NCI-H446 treated with DMSO at 0.1 percent for 48 hours (cell line): ENCODE measurements at regions not wholly inside any gene's neighbourhood (a gene's known extent, or its start where the extent isn't known, plus 50 kb on each side); places are given as distances from the start of the nearest gene placed in this dataset.

Experiments
- DNase-seq: peaks from one replicate; lab custom pipeline; 2025; lab: John Stamatoyannopoulos, UW

DNA sequence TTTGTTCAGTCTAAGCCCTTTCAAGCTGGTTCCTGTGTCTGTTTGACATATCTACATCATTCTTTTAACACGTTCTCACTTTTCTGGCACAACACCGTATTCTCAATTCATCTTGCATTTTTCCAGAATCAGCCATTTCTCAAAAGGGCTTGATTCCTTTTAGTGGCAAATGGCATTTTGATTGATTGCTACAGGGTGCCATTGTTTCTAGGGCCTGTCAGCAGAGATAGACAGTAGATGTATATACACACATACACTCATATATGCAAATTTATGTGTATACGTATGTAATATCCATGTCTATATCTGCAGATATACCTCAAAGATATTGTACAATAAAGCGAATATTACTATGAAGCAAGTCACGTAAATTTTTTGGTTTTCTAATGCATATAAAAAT lies 367.9 kb upstream of the TNP1 start:
- DNase-seq = no peak

DNA sequence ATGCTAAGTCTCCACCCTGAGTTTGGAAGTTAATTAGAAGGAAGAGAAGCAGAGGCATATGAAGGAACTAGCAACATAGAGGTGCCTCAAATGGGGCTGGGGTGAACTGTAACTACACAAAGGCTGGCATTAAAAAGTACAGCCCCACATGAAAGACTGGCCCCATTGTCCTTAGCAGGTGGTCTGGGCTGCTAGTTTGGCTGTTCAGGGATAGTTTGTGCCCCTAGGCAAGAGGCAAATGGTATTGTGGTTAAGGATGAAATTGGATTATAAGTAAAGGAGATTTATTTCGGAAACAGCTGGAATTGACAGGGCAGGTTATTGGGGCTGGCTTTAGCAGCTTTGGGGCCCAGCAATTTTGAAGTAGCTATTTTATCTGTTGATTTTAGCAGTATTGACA lies 365.7 kb upstream of the TNP1 start:
- DNase-seq = no peak

DNA sequence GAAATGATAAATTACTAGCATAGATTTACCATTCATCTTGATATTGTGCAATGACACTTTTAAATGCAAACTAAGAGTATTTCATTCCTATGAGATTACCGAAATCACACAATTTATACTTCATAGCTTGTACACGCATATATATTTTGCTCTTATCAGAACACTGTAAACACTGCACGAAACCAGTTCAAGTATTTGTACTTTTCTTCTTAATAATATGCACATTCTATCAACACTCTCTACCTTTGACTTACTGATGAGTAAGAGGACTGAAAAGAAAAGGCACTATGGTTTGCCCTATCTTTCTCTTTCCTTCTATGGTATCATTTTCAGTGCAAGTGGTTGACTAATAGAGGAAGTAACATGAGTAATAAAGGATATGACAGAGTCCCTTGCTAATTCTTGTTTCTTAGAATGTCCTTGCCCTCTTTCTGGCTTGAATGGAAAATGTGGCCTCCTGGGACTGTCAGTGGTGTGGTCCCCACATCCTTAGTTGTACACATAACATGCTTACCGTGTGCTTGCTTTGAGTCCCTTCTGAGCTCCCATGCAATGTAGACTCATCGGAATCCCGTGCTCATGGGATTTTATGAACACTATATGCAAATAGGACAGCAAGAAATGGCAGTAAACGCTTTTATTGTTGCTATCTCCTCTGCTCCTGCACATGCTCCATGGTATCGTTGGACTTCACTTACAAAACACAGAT lies 363.5 kb upstream of the TNP1 start:
- no peak for DNase-seq

DNA sequence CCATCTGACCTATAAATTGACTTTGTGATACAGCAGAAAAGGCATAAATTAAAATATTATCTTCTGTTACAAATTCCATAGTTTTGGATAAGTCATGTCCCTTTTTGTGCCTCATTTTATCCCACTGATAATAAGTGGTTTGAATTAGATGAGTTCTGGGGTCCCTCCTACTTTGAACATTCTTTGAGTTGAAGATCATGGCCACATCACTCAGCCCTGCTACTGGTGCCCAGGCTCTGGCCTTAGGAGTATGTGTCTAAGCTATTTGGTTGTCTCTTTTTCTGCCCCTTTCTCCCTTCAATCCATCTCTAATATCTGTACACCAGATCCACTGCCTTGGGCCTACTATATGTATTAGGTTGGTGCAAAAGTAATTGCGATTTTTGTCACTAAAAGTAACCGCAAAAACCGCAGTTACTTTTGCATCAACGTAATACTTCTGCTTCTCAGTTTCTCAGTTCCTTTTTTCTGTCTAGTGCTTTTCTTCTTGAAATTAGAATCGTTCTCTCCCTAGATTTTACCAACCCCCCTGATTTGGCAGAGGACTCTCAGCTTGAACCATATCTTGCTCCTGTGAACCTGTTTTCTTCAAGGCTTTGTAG lies 362.5 kb upstream of the TNP1 start:
- no peak for DNase-seq

DNA sequence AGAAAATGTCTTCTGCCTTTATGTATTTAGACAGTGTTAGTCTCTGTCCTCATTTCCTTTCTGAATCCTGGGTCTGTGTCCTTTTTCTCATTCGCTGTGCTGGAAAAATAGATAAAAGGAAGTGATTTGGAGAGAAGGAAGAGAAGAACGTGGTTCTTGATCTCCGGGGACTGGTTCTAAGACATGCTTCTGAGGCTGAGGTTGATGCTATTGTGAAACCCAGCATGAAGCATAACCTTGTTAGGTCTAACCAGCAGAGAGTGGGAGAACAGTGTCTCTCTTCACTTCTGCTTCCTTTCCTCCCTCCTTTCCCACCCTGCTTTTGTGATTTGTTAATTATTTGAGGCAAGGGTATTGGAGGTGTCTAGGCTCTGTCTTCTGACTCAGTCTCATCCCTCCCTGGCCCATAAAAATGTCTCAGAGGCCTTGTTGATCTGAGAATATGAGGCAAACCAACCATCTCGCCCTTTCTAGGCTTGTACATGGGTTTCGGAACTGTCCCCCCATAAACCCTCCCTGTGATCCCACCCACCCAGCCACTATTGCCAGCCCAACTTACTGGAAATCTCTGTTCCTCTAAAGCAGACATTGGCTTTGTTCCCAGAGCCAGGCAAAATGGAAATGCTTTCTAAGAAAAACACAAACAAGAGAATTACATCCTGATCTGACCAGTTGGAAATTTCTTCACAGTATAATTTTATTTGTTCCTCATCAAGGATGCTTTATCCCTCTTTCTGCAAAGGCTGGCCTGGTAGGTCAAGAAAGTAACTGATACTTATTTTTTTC lies 360.6 kb upstream of the TNP1 start:
- no peak for DNase-seq

DNA sequence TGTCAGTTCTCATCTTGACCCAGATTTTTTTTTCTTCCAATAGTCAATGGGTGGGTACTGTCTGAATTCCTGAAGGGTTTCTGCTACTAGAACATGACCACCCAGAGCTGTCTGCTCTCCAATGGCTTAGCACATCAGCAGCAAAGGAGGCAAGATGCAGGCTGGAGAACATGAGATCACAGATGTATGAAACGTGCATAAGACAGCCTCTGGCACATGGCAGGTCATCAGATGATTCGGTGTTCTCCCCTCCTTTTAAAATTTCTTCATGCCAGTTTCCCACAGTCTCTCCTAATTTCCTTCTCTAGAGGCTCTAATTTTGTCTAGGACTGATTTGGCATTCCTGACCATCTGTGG lies 359.3 kb upstream of the TNP1 start:
- DNase-seq = no peak

DNA sequence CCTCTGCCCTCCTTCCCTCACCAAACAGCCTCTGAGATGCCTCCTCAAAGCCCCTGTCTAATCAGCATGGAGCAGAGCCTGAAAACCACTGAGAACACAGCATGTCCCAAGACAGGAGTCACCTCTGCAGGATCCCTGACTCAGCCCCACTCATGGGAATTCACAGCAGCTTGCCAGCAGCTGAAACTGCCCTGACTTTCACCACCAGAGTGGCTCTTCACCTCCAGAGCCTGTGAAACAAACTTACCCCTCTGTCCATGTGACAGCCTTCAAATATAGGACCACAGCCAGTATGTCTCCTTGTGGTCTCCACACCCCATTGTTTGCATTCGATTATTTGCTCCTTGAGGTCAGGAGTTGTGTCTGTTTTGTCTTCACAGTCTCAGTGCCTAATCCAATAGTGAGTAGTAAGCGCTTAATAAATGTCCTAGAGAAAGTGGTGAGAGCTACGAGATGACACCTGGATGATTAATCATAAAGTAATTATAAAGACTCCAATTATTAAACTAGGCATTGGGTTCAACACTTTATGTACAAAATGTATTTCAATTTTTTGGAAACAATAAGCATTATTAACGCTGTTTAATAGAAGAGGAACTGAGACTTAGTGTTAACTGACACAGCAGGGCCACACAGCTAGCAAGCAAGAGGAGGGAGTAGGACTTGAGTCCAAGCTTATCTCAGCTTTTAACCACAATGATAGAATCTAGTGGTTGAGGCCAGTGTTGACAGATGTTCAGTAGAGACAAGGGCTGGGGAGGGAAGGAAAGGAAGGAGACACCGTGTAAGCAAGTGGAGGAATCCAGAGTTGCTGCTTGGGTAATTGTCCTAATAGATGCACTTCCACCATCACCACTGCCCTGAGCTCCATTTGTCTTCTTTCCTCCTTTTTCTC lies 358.7 kb upstream of the TNP1 start:
- no peak for DNase-seq

DNA sequence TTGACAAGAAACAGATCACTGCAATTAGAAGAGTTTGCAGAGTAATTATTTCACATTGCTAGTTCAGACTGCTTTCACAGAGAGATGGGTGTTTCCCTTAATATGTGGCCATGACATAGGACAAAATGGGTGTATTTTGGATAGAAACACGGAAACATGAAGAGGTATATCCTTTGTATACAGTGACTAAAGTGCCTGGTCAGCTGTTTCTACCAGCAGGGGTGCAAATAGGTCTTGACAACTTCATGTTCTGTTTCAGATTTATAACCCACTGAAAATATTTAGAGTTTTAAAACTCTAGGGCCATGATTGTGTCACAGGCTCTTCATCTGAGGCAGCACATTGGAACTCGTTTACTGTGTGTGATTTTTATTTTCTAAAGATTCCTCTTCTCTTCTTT lies 357.1 kb upstream of the TNP1 start:
- no peak for DNase-seq

DNA sequence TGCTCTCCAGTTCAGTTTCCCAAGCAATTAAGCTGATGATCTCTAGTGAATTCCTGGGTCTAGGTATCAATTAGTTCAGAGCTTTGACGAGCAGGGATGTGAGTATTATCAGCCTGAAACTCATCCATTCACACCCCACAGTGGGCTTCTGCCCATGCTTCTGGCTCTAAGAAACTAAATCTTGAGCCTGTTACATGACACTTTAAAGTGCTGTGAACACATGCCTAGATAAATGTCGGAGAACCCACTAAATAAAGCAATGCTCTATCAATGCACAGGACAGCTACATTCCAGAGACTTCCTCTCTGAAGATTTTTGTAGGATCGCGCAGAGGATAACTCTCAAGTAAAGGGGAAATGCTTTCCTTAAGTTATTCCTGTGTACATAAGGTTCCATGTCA lies 356.5 kb upstream of the TNP1 start:
- DNase-seq = no peak

DNA sequence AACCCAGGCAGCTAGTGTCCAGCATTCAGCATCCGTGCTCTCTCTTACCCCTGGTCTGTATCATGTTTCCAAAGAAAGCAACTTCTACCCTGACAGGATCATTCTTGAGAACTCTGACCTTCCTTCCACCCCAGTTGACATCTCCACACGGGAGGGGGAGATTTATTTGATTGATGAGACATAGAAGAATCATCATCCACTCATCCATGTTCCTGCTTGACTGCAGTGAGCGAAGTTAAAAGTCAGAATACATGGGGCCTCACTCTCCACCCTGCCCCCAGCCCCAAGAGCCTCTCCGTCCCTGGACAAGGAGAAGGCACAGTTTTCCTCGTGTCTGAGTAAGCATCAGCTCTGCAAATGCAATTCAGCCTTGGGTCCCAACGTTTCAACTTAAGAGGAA lies 356.0 kb upstream of the TNP1 start:
- DNase-seq = no peak

DNA sequence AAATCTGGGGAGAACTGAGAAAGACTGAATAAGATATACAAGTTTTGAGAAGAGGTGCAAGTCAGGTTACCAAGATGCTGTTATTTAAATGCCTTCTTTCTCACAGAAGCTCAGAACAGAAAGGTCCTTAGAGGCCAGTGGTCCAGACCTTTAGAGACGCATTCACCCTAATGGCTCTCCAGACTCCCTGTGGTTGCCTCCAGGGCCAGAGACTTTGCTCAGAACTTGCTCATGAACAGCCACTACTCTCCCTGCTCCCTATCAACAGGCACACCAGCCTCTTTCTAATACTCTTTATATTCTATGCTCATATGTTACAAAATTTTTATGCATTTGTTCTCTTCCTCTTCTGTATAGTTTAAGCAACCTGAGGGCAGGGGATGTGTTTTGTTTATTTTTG lies 349.0 kb upstream of the TNP1 start:
- DNase-seq = no peak

DNA sequence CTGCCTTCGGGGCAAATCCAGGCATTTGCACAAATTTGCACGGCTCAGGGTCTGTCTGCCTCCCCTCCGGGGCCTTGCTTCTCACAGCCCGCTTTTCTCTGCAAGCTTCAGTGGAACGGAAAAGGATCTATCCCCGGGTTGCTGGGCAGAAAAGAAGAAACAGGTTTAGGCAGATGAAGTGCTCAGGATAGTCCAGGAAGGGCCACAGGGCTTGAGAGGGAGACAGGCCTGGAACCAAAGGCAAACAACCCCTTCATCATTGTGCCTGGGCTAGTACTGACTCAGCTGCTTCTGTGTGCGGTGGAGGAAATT lies 347.8 kb upstream of the TNP1 start:
- DNase-seq = no peak

DNA sequence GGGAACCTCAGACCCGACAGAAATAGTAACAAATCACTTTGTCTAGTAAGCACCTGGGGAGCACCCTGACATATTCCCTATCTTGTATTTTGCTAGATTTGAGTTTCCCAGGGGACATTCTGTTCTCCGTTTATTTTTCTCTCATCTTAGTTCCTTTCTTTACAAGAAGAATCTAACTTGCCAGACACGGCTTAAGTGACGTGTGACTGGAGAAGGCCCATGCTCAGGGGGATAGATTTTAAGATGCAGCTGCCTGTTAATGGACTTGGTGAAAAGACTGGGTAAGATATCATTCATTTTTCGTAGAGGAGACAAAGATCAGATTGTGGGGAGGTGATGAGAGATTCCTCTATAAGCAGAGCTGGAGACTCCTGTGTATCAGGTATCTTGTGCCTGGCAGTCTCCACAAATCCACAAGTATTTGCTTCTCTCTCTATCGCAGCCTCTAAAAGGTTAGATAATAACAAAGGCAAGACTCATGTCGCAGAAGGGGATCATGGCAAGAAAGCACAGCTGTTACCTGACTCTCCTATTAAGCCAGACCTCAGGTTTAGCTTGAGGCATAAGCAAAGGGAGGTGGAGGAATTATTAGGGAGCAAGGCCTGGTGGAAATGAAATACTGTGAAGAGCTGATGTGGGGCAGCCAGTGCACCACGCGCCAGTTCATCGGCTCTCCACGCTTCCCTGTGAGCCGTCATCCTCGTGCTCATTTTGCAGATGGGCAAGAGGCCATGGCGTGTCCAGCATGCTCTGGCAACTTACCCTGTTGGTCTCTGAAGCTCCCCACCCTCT lies 347.2 kb upstream of the TNP1 start:
- no peak for DNase-seq

DNA sequence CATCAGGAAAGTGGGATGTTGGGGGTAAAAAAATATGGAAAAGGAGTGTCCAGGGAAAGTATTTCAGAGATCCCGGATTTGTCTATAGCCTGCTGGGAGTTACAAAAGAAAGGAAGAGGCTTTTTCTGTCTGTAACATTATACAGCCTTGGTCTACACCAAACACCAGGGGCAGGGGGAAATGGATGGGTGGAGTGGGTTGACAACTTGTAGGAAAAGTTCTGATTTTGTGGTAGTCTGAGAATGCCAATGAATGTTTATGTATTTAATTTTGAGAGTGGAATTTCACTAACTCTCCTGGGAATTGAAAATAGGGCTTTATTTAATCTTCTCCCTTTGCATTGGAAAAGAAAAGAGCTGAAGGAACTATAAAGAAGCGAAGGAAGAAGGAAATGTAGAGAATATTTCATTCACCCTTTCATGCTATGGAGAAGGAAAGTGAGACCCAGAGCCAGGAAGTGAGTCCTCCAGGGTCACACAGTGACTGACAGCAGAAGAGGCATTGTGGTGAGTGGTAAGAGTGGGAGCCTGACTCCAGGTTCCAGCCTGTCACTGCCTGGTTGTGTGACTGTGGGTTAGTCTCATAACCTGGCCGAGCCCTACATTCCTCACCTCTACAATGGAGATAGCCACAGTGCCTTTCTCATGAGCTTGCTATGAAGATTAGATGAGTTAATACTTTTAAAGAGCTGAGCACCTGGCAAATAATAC lies 346.3 kb upstream of the TNP1 start:
- no peak for DNase-seq

DNA sequence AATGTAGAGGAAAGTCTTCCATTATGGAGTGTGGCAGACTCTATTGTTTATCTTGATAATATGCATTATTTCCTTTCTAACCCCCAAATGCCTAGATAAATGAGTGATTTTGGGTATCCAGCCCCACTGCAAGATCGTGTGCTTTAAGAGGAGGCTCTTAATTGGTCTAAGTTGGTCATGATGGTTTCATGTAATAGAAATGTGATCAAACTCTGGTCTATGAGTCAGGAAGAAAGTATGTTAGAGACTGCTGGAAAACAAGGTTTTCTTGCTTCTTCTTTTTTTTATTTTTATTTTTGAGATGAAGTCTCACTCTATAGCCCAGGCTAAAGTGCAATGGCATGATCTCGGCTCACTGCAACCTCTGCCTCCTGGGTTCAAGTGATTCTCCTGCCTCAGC lies 344.5 kb upstream of the TNP1 start:
- DNase-seq = no peak

DNA sequence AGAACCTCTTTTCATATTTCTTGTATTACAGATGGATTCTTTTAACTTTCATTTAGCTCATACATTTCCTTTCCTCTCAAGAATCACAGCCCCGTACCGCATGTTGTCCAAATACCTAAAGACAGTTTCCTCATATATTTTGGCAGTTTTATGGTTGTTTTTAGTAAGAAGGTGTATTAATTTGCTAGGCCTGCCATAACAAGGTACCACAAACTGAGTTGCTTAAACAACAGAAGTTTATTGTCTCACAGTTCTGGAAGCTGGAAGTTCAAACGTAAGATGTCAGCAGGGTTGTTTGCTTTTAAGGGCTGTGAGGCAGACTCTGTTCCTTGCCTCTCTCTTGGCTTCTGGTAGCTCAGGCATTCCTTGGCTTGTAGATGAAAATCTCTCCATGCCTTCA lies 343.2 kb upstream of the TNP1 start:
- DNase-seq = no peak

DNA sequence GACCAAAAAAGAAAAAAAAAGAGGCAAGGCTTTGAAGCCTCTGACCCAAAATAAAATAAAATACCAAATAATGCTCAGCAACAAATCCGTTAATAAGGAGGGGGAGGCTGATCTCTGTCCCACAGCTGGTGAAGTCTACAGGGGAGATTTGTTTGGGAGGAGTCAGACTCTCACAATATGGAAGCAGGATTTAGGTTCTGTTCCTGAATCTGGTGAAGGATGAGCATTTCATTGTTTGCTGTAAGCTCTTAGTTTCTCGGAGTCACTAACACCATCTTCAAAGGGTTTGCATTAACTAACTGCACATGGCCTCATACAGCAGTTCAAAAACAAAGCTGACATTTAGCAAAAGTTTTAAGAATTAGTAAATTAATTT lies 339.4 kb upstream of the TNP1 start:
- DNase-seq = no peak

DNA sequence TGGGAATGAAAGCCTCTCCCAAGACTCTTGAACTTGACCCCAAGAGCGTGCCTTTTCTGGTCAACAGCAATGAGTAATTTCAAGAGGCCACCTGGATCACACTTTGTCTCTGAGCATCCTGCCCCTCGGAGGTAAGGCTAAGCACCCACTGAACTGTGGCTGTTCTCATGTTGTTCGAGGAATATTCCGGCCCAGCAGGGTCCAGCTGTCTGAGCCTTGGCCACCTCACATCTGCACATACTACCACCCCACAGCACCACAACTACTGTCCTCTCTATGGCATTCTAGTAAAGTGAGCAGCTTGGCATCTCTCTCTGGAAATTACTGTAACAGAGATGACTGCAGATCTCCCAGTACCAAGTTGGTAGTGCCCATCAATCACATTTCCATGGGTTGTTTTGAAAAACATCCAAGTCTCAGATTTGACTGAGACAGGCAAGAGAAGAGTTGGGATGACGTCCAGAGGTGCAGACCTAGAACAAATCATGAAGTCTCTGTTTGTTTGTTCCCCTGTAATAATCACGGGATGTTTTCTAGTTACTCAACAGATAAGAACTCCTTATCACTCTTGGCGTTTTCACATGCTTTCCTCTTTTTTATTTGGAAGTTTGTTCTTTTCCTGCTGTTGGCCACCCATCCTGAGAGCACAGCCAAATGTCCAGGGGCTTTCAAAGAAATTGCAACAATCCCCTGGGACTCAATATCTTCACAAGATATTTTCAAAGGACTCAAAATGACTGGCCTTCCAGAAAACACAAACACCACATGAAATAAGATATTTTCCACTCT lies 336.0 kb upstream of the TNP1 start:
- DNase-seq = no peak

DNA sequence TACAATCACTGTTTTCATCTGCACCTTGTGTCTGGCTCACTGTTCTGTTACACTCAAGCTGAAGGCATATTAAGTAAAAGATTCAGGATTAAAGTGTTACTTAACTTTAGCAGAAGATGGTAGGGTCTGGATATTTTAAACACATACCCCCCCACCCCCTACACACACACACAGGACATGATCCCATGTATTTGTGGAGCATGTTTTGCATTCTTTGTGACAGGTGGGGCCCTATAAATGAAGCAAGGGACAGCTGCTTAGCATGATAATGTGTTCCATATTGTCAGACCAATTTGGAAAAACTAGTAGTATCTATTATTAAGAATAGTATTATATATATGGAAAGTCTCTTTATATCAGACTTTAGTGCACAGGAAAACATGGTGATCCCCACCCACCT lies 335.2 kb upstream of the TNP1 start:
- no peak for DNase-seq
